CD14-positive monocyte (primary cell): ENCODE measurements at regions not wholly inside any gene's neighbourhood (a gene's known extent, or its start where the extent isn't known, plus 50 kb on each side); places are given as distances from the start of the nearest gene placed in this dataset.

Source experiments
- DNase-seq, 3 donors: peaks; one replicate each; pipeline ENCODE4 v3.0.0-alpha.2; 2011 to 2022
- H2AFZ ChIP-seq: 2 replicates; pipeline ENCODE4 v1.6.0; 2012; ENCODE audit warnings: mild to moderate bottlenecking, low read depth, low read length, inconsistent platforms; ENCODE audit not compliant: insufficient read depth, poor library complexity, severe bottlenecking
- H3K27ac ChIP-seq, 2 donors: 1 replicate in 1 of 2; 2 replicates in 1 of 2; pipeline ENCODE4 v1.5.1; 2012 to 2013; ENCODE audit warnings: low read length in 2 of 2, control low read depth in 1 of 2, inconsistent platforms in 1 of 2, low read depth in 1 of 2, mild to moderate bottlenecking in 1 of 2
- H3K27me3 ChIP-seq, 2 donors: one replicate each; pipeline versions ENCODE4 v1.6.0 to v1.6.1; 2011 to 2013; ENCODE audit warnings: low read length in 2 of 2; ENCODE audit not compliant: control insufficient read depth in 2 of 2, insufficient read depth in 2 of 2
- H3K36me3 ChIP-seq, 2 donors: replicated peaks in 1 of 2; 1 replicate in 1 of 2; 2 replicates in 1 of 2; pipeline versions ENCODE4 v1.5.1 to v1.6.1; 2012 to 2013; ENCODE audit warnings: low read length in 2 of 2, control low read depth in 1 of 2, inconsistent platforms in 1 of 2, mild to moderate bottlenecking in 1 of 2; ENCODE audit not compliant: insufficient read depth in 2 of 2, control insufficient read depth in 1 of 2
- H3K4me1 ChIP-seq, 2 donors: 1 replicate in 1 of 2; 2 replicates in 1 of 2; pipeline versions ENCODE4 v1.5.1 to v1.6.1; 2012 to 2013; ENCODE audit warnings: low read length in 2 of 2, control low read depth in 1 of 2, inconsistent platforms in 1 of 2, mild to moderate bottlenecking in 1 of 2, moderate library complexity in 1 of 2; ENCODE audit not compliant: insufficient read depth in 2 of 2, control insufficient read depth in 1 of 2
- H3K4me2 ChIP-seq: replicated peaks from 2 replicates; pipeline ENCODE3; 2012; ENCODE audit warnings: low read length, moderate library complexity, mild to moderate bottlenecking; ENCODE audit not compliant: poor library complexity, severe bottlenecking; ENCODE audit errors: extremely low read depth
- H3K4me3 ChIP-seq, 3 experiments: fragments of 200-600 bp in 1 of 3; sonication (generic) in 1 of 3; replicated peaks in 1 of 3; 1 replicate in 2 of 3; 2 replicates in 1 of 3; pipeline ENCODE4 v1.5.1; 2011 to 2013; ENCODE audit warnings: low read length in 3 of 3, mild to moderate bottlenecking in 3 of 3, control low read depth in 2 of 3, low read depth in 2 of 3, inconsistent platforms in 1 of 3, moderate library complexity in 1 of 3
- H3K79me2 ChIP-seq: 2 replicates; pipeline ENCODE4 v1.6.0; 2012; ENCODE audit warnings: mild to moderate bottlenecking, control low read depth, inconsistent platforms, low read length, moderate library complexity; ENCODE audit not compliant: insufficient read depth
- H3K9ac ChIP-seq: 2 replicates; pipeline ENCODE4 v1.6.0; 2017; ENCODE audit warnings: low read length, mild to moderate bottlenecking; ENCODE audit not compliant: insufficient read depth, poor library complexity, severe bottlenecking
- H3K9me3 ChIP-seq, 2 donors: replicated peaks in 1 of 2; 1 replicate in 1 of 2; 2 replicates in 1 of 2; pipeline versions ENCODE4 v1.5.1 to v1.6.1; 2012 to 2013; ENCODE audit warnings: low read length in 2 of 2, control low read depth in 1 of 2; ENCODE audit not compliant: control insufficient read depth in 1 of 2, insufficient read depth in 1 of 2
- H4K20me1 ChIP-seq: 2 replicates; pipeline ENCODE4 v1.6.0; 2012; ENCODE audit warnings: mild to moderate bottlenecking, low read length, control low read depth, moderate library complexity; ENCODE audit not compliant: insufficient read depth
- H3K27ac Mint-ChIP-seq, 7 donors: one replicate each; pipeline ENCODE4 v1.8.0; 2020; ENCODE audit warnings: mild to moderate bottlenecking in 7 of 7, mixed read lengths in 7 of 7, moderate library complexity in 6 of 7, inconsistent platforms in 2 of 7
- H3K27me3 Mint-ChIP-seq, 3 donors: one replicate each; pipeline ENCODE4 v1.8.0; 2021 to 2022; ENCODE audit warnings: low read depth in 3 of 3, mild to moderate bottlenecking in 3 of 3, mixed read lengths in 3 of 3, moderate library complexity in 3 of 3, inconsistent platforms in 1 of 3
- H3K36me3 Mint-ChIP-seq, 2 donors: one replicate each; pipeline ENCODE4 v1.8.0; 2020; ENCODE audit warnings: mixed read lengths in 2 of 2, inconsistent platforms in 1 of 2, mild to moderate bottlenecking in 1 of 2
- H3K4me1 Mint-ChIP-seq: one replicate; pipeline ENCODE4 v1.8.0; 2020; ENCODE audit warnings: mild to moderate bottlenecking, mixed read lengths
- H3K4me3 Mint-ChIP-seq, 2 donors: one replicate each; pipeline ENCODE4 v1.8.0; 2020; ENCODE audit warnings: mild to moderate bottlenecking in 2 of 2, mixed read lengths in 2 of 2, moderate library complexity in 1 of 2
- H3K9me3 Mint-ChIP-seq, 7 donors: one replicate each; pipeline ENCODE4 v1.8.0; 2020 to 2022; ENCODE audit warnings: mixed read lengths in 7 of 7, mild to moderate bottlenecking in 6 of 7, moderate library complexity in 6 of 7, inconsistent platforms in 2 of 7
- WGBS: methylation state at CpG from one replicate; pipeline ENCODE4 v1.1.5; 2013; ENCODE audit warnings: missing lambda C conversion rate; ENCODE audit not compliant: insufficient coverage; 5-methylcytosine and 5-hydroxymethylcytosine counted together
- intact Hi-C, 2 donors: fragments of 100-400 bp; cut with micrococcal nuclease; formaldehyde crosslinking; loops; one replicate each; pipeline versions ENCODE4 v1.15.0 to v1.15.1; 2023
- TF ChIP-seq, protein P1 (sequence below): fragments of 200-600 bp; IDR thresholded peaks from one replicate; pipeline ENCODE4 v1.8.0; 2022; ENCODE audit warnings: antibody characterized with exemption, mild to moderate bottlenecking

DNA sequence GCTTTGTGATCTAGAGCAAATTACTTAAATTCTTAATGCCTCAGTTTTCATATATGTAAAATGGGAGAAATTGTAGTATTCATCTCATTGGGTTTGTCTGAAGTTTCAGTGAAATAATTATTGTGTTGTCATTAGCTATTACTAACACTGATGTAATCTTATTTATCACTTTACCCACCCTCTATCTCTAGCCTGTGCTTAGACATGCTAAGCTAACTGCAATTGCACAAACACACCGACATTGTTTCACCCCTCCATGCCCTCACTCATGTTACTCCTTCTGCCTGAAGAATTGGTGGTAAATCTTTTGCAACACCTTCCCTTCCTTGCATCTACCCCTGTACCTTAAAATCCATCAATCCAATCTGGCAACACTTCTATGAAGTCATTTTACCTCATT is 241.6 kb downstream of the BCAT1 start:
- Histone ChIP-seq H3K4me1 (peaks cover 13 to 21% of the 10 kb centered on the region in 2 donors), H3K27ac (no peak overlapping the region), H2AFZ (no peak overlapping the region), H3K36me3 (no peaks in the 10 kb centered on the region), H3K4me3 (no peak overlapping the region), H3K79me2 (no peaks in the 10 kb centered on the region), H3K9me3 (no peaks in the 10 kb centered on the region), H3K4me2 (no peak overlapping the region), H4K20me1 (no peaks in the 10 kb centered on the region), H3K9ac (no peak overlapping the region), H3K27me3 (no peaks in the 10 kb centered on the region)
- H3K27me3 Mint-ChIP-seq: peaks cover 0 to 2% (median 2%) of the 10 kb centered on the region in 3 donors
- H3K4me3 Mint-ChIP-seq: no peak overlapping the region
- peak in 1 of 3 donors; percentile 27 for DNase-seq
- no peak overlapping the region for H3K27ac Mint-ChIP-seq
- H3K9me3 Mint-ChIP-seq: peaks cover 0 to 2% (median 0%) of the 10 kb centered on the region in 7 donors
- no peaks in the 10 kb centered on the region for H3K36me3 Mint-ChIP-seq
- WGBS: 64% methylated on average over 1 of the region's 1 CpG
- peaks cover 11% of the 10 kb centered on the region for H3K4me1 Mint-ChIP-seq
- intact Hi-C loops: no loop called here
- TF ChIP-seq, protein P1, sequence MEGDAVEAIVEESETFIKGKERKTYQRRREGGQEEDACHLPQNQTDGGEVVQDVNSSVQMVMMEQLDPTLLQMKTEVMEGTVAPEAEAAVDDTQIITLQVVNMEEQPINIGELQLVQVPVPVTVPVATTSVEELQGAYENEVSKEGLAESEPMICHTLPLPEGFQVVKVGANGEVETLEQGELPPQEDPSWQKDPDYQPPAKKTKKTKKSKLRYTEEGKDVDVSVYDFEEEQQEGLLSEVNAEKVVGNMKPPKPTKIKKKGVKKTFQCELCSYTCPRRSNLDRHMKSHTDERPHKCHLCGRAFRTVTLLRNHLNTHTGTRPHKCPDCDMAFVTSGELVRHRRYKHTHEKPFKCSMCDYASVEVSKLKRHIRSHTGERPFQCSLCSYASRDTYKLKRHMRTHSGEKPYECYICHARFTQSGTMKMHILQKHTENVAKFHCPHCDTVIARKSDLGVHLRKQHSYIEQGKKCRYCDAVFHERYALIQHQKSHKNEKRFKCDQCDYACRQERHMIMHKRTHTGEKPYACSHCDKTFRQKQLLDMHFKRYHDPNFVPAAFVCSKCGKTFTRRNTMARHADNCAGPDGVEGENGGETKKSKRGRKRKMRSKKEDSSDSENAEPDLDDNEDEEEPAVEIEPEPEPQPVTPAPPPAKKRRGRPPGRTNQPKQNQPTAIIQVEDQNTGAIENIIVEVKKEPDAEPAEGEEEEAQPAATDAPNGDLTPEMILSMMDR: no peak

GRCh38 chr12:24705741-24706358 is 243.1 kb downstream of the BCAT1 start:
- Histone ChIP-seq H3K79me2 (no peaks in the 10 kb centered on the region), H2AFZ (no peak overlapping the region), H3K4me1 (peaks cover 13 to 21% of the 10 kb centered on the region in 2 donors), H3K36me3 (no peaks in the 10 kb centered on the region), H3K9ac (no peak overlapping the region), H4K20me1 (no peaks in the 10 kb centered on the region), H3K9me3 (no peaks in the 10 kb centered on the region), H3K27ac (peak overlapping the region in 1 of 2 donors; percentile 3), H3K27me3 (no peaks in the 10 kb centered on the region), H3K4me2 (peak overlapping the region; percentile 23), H3K4me3 (peak overlapping the region in 1 of 3 experiments; percentile 31)
- Mint-ChIP-seq H3K4me3 (peak overlapping the region in 1 of 2 donors; percentile 67), H3K4me1 (peaks cover 18% of the 10 kb centered on the region), H3K27me3 (peaks cover 0 to 2% (median 0%) of the 10 kb centered on the region in 3 donors), H3K9me3 (peaks cover 0 to 2% (median 0%) of the 10 kb centered on the region in 7 donors), H3K36me3 (no peaks in the 10 kb centered on the region), H3K27ac (peak overlapping the region; percentile 75 to 88 (median 83))
- no CpG with 5 or more reads among the region's 4 CpGs for WGBS
- DNase-seq: peak; percentile 39 to 84 (median 77)
- TF ChIP-seq, protein P1: no peak
- intact Hi-C loops: no loop called here
